ENCODE measurements at regions not wholly inside any gene's neighbourhood (a gene's known extent, or its start where the extent isn't known, plus 50 kb on each side); places are given as distances from the start of the nearest gene placed in this dataset.

- TF ChIP-seq CTCF (IDR thresholded peaks at IDR 0.05), result no peak
- TF ChIP-seq POLR2A (IDR thresholded peaks at IDR 0.05), result no peak
Measured at GRCh38 chr3:162365066-162365719, 868.6 kb downstream of the OTOL1 start.
